Large intestine (tissue), 3 donors: ENCODE measurements at regions not wholly inside any gene's neighbourhood (a gene's known extent, or its start where the extent isn't known, plus 50 kb on each side); places are given as distances from the start of the nearest gene placed in this dataset.

Experiments used
- DNase-seq, 2 donors: peaks; one replicate each; pipeline versions ENCODE4 v3.0.0 to v3.0.0-alpha.2; 2013
- H3K27ac ChIP-seq: one replicate; pipeline ENCODE4 v1.5.1; 2013; ENCODE audit warnings: low read length
- H3K27me3 ChIP-seq: 2 replicates; pipeline ENCODE4 v1.6.1; 2013; ENCODE audit warnings: low read length; ENCODE audit not compliant: control insufficient read depth, insufficient read depth
- H3K36me3 ChIP-seq: 2 replicates; pipeline ENCODE4 v1.6.1; 2013; ENCODE audit warnings: low read length; ENCODE audit not compliant: control insufficient read depth, insufficient read depth
- H3K4me1 ChIP-seq: one replicate; pipeline ENCODE4 v1.6.1; 2013; ENCODE audit warnings: low read length; ENCODE audit not compliant: control insufficient read depth, insufficient read depth
- H3K4me3 ChIP-seq: one replicate; pipeline ENCODE4 v1.5.1; 2013; ENCODE audit warnings: low read length
- H3K9me3 ChIP-seq: one replicate; pipeline ENCODE4 v1.6.1; 2013; ENCODE audit warnings: mild to moderate bottlenecking, low read depth, low read length, moderate library complexity; ENCODE audit not compliant: control insufficient read depth
- WGBS: methylation state at CpG from one replicate; pipeline ENCODE4 v1.1.5; 2013; ENCODE audit warnings: low lambda C conversion rate; ENCODE audit not compliant: insufficient coverage; 5-methylcytosine and 5-hydroxymethylcytosine counted together

DNA sequence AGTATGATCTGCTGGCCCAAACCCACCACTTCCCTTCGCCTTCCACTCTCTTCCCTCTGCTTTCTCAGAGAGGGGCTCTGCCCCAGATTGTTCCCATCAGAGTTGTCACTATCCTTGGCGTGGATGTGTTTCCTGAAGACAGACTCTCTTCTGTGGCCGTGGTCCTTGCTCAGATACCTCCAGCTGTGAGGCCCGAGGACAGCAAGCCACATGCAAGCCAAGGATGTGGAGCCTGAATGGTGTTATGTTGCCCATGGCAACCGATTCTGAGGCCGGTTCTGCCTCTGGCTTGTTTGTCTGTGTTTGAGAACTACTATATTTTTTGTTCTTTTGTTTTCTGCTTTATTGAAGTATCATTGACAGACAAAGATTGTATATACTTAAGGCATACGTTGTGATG is 247.4 kb upstream of the PODXL start:
- H3K36me3 ChIP-seq: no peaks in the 10 kb centered on the region
- H3K27me3 ChIP-seq: peaks cover 6% of the 10 kb centered on the region
- no peak for DNase-seq
- H3K4me1 ChIP-seq: no peaks in the 10 kb centered on the region
- H3K27ac ChIP-seq: no peak overlapping the region
- WGBS: 80% methylated on average over 3 of the region's 7 CpGs
- H3K9me3 ChIP-seq: no peaks in the 10 kb centered on the region
- no peak overlapping the region for H3K4me3 ChIP-seq

DNA sequence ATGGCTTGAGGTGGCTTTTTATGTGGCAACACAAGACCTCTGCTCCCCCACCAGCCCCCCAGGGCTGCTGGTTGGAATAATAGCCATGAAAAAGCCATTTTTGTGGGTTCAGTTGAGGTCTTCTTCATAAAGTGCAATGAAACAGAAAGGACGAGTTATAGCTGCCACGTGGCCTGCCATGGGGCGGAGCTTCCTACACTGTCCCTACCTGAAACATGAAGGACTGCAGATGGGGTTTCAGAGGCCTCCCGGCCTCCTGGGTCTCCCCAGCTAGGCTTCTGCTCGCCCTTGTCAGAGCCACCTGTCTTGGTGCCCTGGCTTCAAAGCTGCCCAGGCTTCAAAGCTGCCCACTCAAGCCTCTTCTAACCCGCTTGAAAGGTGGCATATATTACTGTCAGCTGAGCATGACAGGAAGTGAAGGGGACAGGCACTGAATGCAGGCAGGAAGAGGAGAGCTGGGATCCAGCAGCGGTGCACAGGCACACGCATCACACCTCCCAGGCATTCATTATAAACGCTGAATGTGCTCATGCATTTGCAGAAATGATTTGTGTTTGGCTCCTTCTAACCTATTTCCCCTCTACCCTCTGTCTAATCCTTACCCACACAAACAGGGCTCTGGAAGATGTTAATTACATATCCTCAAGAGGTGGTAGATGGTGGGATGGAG is 245.9 kb upstream of the PODXL start:
- H3K27ac ChIP-seq: no peak overlapping the region
- no peaks in the 10 kb centered on the region for H3K9me3 ChIP-seq
- no peak for DNase-seq
- no peak overlapping the region for H3K4me3 ChIP-seq
- no peaks in the 10 kb centered on the region for H3K36me3 ChIP-seq
- 100% methylated on average over 1 of the region's 9 CpGs for WGBS
- no peaks in the 10 kb centered on the region for H3K4me1 ChIP-seq
- peaks cover 3% of the 10 kb centered on the region for H3K27me3 ChIP-seq

DNA sequence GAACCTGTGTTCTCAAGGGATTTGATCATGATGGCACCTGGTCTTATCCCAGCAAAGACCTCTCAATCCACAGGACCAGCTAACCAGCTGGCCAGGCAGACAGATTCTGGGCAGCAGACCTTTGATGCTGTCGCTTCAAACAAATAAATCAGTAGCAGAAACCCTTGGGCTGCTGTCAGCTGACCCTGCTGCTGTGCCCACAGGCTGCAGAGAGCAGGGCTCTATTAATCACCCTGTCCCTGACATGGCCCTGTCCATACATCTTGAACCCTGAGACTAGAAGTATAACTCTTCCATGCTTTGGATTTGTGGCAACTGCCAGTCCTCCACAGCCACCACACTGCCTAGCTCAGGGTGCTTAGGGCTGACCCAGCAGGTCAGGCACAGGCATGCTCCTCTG is 244.1 kb upstream of the PODXL start:
- Histone ChIP-seq H3K4me1 (no peaks in the 10 kb centered on the region), H3K27ac (no peak overlapping the region), H3K9me3 (no peaks in the 10 kb centered on the region), H3K4me3 (no peak overlapping the region), H3K36me3 (no peaks in the 10 kb centered on the region), H3K27me3 (peaks cover 3% of the 10 kb centered on the region)
- no CpG with 5 or more reads among the region's 1 CpG for WGBS
- DNase-seq: no peak

DNA sequence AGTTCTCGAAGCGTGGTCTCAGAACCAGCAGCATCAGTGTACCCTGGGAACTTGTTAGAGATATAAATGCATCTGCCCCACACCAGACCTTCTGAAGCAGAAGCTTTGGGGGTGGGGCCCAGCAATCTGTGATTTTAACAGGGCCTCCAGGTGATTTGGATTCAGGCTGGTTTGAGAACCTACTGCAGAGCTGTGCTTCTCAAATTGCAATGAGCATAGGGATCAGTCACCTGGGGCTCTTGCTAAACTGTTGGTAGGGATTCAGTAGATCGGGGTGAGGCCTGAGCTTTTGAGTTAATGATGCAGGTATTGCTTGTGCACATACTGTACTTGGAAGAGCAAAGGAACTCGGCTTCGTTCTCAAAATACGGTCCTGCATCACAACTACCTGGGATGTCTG is 243.6 kb upstream of the PODXL start:
- no CpG with 5 or more reads among the region's 6 CpGs for WGBS

DNA sequence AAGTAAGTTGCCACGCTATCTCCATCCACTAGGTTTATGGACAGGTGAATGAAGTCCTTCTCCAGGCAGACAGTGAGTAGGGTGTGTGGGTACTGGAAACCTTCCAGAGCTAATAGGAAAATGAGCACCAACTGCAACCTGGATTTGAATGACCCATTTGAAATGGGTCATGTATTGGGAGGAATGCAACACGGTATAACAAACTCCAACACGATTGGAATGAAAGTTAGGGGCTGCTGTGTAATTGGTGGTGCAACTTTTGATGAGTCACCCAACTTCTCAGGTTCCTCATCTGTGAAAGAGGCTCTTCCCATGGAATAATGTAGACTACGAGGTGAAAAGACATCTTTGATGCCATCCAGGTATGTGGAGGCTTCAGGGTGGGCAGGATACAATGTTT is 241.4 kb upstream of the PODXL start:
- no peaks in the 10 kb centered on the region for H3K4me1 ChIP-seq
- H3K27ac ChIP-seq: no peak overlapping the region
- no CpG with 5 or more reads among the region's 4 CpGs for WGBS
- H3K9me3 ChIP-seq: no peaks in the 10 kb centered on the region
- H3K36me3 ChIP-seq: no peaks in the 10 kb centered on the region
- H3K27me3 ChIP-seq: peaks cover 7% of the 10 kb centered on the region
- DNase-seq: no peak
- no peak overlapping the region for H3K4me3 ChIP-seq

More for the DNA sequence above, 243.6 kb upstream of the PODXL start:
- DNase-seq: no peak
- Histone ChIP-seq H3K27ac (no peak overlapping the region), H3K4me3 (no peak overlapping the region), H3K9me3 (no peaks in the 10 kb centered on the region), H3K27me3 (peaks cover 3% of the 10 kb centered on the region), H3K4me1 (no peaks in the 10 kb centered on the region), H3K36me3 (no peaks in the 10 kb centered on the region)

DNA sequence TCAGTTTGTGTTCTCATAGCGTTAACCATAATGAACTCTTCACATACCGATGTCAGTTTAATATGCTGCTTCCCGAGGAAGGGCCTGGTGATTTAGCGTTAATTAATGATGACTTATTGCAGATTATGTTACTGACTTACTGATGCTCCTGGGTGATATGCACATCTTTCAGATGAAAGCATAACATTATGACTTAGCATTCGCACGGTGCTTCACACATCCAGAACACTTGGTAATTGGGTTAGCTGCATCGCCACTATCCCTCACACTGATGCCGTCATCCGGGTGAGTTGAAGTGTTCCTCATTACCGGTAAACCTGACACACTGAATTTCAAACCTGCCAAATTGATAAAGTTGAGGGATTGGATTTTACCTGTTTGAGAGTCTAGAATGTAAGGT is 239.0 kb upstream of the PODXL start:
- no peaks in the 10 kb centered on the region for H3K36me3 ChIP-seq
- WGBS: 60% methylated on average over 2 of the region's 10 CpGs
- peaks cover 7% of the 10 kb centered on the region for H3K27me3 ChIP-seq
- H3K4me1 ChIP-seq: no peaks in the 10 kb centered on the region
- H3K9me3 ChIP-seq: no peaks in the 10 kb centered on the region
- H3K27ac ChIP-seq: no peak overlapping the region
- no peak for DNase-seq
- H3K4me3 ChIP-seq: no peak overlapping the region

DNA sequence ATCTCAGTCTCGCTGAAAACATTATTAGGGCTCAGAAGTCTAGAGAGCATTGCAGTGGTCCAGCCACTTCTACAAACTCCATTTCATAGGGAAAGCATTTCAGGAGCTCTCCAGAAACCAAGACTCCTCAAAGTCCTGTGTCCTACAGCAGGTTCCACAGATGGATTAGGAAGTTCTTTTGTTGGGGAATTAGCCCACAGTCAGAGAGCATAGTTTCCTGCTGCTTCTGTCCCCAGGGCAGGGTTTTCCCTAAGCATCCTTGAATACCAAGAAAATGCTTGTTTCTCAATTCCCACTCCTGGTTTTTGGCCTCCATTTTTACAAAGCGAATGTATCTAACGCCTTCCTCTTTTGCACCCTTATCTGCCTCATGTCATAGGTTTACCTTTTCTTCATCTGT is 235.9 kb upstream of the PODXL start:
- H3K4me1 ChIP-seq: no peaks in the 10 kb centered on the region
- no peaks in the 10 kb centered on the region for H3K9me3 ChIP-seq
- H3K27me3 ChIP-seq: peaks cover 4% of the 10 kb centered on the region
- H3K36me3 ChIP-seq: no peaks in the 10 kb centered on the region
- no peak for DNase-seq
- 100% methylated on average over 2 of the region's 3 CpGs for WGBS
- no peak overlapping the region for H3K4me3 ChIP-seq
- H3K27ac ChIP-seq: no peak overlapping the region

DNA sequence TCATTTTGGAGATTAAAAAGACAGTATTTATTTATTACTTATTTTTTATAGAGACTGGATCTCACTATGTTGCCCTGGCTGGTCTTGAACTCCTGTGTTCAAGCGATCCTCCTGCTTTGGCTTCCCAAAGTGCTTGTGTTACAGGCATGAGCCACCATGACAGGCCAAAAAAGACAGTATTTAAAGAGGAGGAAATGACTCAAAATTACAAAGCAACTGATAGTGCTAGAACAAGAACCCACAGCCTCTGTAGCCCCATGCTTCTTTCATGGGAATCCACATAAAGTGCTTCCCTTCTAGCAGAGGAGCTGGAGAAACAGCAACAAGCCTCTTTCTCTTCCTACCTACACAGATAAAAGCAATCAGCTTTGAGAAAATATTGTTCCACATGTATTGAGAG is 230.7 kb upstream of the PODXL start:
- H3K27me3 ChIP-seq: no peaks in the 10 kb centered on the region
- H3K4me1 ChIP-seq: no peaks in the 10 kb centered on the region
- H3K36me3 ChIP-seq: no peaks in the 10 kb centered on the region
- DNase-seq: no peak
- no peaks in the 10 kb centered on the region for H3K9me3 ChIP-seq
- WGBS: no CpG with 5 or more reads among the region's 1 CpG
- no peak overlapping the region for H3K27ac ChIP-seq
- no peak overlapping the region for H3K4me3 ChIP-seq

DNA sequence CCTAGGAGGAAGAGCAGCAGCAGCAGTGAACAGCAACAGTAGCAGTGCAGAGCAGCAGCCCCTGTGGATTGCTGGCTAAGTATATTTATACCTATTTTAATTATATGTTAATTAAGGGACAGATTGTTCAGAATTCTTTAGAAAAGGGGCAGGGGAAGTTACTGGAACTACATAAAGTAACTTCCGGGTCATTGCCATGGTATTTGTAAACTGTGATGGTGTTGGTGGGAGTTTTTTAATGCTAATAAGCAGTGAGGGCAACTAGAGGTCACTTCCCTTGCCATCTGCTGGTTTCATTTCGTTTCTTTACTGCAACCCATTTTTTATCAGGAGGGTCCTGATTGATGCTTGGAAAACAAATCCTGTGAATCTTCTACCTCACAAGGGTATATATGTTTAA is 229.8 kb upstream of the PODXL start:
- Histone ChIP-seq H3K27me3 (peaks cover 3% of the 10 kb centered on the region), H3K27ac (no peak overlapping the region), H3K4me3 (no peak overlapping the region), H3K36me3 (no peaks in the 10 kb centered on the region), H3K9me3 (no peaks in the 10 kb centered on the region), H3K4me1 (no peaks in the 10 kb centered on the region)
- DNase-seq: no peak
- whole genome bisulfite sequencing: 43% methylated on average over 1 of the region's 2 CpGs

DNA sequence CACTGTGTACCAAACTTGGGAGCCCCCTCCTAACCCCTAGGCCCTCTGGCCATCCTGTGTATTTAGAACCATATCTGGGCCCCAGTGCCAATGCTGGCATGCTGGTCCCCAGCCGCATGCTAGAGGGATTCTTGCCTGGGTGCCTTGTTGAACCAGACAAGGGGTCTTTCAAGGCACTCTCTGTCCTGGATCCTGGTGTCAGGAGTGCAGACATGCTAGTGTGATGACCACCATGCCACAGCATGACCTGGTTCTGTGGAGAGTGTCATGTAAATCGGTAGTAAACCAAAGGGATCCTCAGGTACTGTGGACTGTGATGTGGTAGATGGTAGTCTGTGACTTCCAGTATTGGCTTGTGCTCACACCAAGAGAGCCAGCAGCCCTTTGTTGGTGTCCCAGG is 222.2 kb upstream of the PODXL start:
- no CpG with 5 or more reads among the region's 2 CpGs for WGBS
- Histone ChIP-seq H3K4me1 (no peaks in the 10 kb centered on the region), H3K27me3 (peaks cover 6% of the 10 kb centered on the region), H3K27ac (no peak overlapping the region), H3K4me3 (no peak overlapping the region), H3K9me3 (peaks cover 6% of the 10 kb centered on the region), H3K36me3 (no peaks in the 10 kb centered on the region)
- no peak for DNase-seq

DNA sequence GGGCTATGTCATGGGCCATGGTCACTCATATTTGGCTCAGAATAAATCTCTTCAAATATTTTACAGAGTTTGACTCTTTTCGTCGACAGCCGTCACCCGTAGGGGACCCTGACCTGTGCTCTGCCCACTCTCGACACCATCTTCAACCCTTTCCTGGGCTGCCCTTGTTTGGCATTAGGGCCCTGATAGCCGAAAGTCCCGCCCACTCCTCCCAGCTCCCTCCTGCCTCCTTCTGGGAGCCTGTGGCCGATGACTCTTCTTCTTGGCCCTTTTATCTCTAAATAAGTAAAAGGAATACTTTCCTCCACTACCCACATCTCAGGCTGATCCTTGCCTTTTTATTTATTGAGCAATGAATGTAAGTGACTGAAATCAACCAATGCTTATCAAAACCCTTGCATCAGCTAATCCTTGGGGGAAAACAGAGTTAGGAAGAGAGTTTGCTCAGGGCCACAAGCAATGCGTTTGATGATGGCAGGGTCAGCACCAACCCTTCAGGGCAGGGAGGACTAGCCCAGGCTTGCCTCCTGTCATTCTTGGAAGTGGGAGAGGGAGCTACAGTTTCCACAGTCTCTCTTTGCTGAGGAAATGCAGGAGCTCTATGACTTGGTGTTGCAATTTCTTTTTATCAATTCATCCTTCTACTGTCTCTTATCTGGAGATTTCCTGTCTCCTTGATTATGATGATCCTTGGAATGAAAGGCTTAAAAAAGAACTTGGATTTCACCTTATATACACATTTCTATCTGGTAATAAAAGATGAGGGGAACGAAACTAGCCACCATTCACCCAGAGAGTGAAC is 218.2 kb upstream of the PODXL start:
- Histone ChIP-seq H3K27ac (no peak overlapping the region), H3K36me3 (no peaks in the 10 kb centered on the region)
- no CpG with 5 or more reads among the region's 10 CpGs for WGBS

More for the DNA sequence above, 218.2 kb upstream of the PODXL start:
- peaks cover 6% of the 10 kb centered on the region for H3K9me3 ChIP-seq
- DNase-seq: no peak
- H3K4me1 ChIP-seq: no peaks in the 10 kb centered on the region
- H3K4me3 ChIP-seq: no peak overlapping the region
- no peaks in the 10 kb centered on the region for H3K27me3 ChIP-seq
